Natural killer cell (primary cell): ENCODE measurements at regions not wholly inside any gene's neighbourhood (a gene's known extent, or its start where the extent isn't known, plus 50 kb on each side); places are given as distances from the start of the nearest gene placed in this dataset.

Experiments used
- ATAC-seq, 3 donors: fragments of 150-1000 bp in 2 of 3; fragments of 200-7000 bp in 1 of 3; cut with Tn5 transposase; 1 replicate in 1 of 3; 2 replicates in 2 of 3; pipeline ENCODE4 v1.10.0; 2021; ENCODE audit warnings: mild to moderate bottlenecking in 2 of 3, moderate library complexity in 2 of 3
- DNase-seq, 2 donors: peaks; one replicate each; pipeline versions ENCODE4 v3.0.0 to v3.0.0-alpha.2; 2013 to 2021; ENCODE audit warnings: mixed read lengths in 1 of 2
- H3K27ac ChIP-seq: one replicate; pipeline ENCODE4 v1.5.1; 2013; ENCODE audit warnings: mild to moderate bottlenecking, low read length
- H3K27me3 ChIP-seq: one replicate; pipeline ENCODE4 v1.6.1; 2013; ENCODE audit warnings: low read length; ENCODE audit not compliant: control insufficient read depth, insufficient read depth
- H3K36me3 ChIP-seq: one replicate; pipeline ENCODE4 v1.6.1; 2013; ENCODE audit warnings: low read length; ENCODE audit not compliant: control insufficient read depth, insufficient read depth
- H3K4me1 ChIP-seq: one replicate; pipeline ENCODE4 v1.6.1; 2013; ENCODE audit warnings: low read length; ENCODE audit not compliant: control insufficient read depth, insufficient read depth
- H3K4me3 ChIP-seq: one replicate; pipeline ENCODE4 v1.5.1; 2013; ENCODE audit warnings: low read length
- H3K9me3 ChIP-seq: one replicate; pipeline ENCODE4 v1.6.1; 2013; ENCODE audit warnings: low read length; ENCODE audit not compliant: control insufficient read depth, insufficient read depth
- H3K27ac Mint-ChIP-seq, 2 donors: one replicate each; pipeline ENCODE4 v1.8.0; 2022; ENCODE audit warnings: mild to moderate bottlenecking in 2 of 2, mixed read lengths in 2 of 2, moderate library complexity in 1 of 2
- H3K27me3 Mint-ChIP-seq, 2 donors: one replicate each; pipeline ENCODE4 v1.8.0; 2022; ENCODE audit warnings: low read depth in 2 of 2, mixed read lengths in 2 of 2
- H3K36me3 Mint-ChIP-seq: one replicate; pipeline ENCODE4 v1.8.0; 2022; ENCODE audit warnings: mixed read lengths
- H3K4me1 Mint-ChIP-seq, 2 donors: one replicate each; pipeline ENCODE4 v1.8.0; 2022; ENCODE audit warnings: mixed read lengths in 2 of 2
- H3K4me3 Mint-ChIP-seq: one replicate; pipeline ENCODE4 v1.8.0; 2022; ENCODE audit warnings: mild to moderate bottlenecking, moderate library complexity, mixed read lengths
- H3K9me3 Mint-ChIP-seq, 2 donors: one replicate each; pipeline ENCODE4 v1.8.0; 2022; ENCODE audit warnings: mixed read lengths in 2 of 2
- WGBS: methylation state at CpG from one replicate; pipeline ENCODE4 v1.1.7; 2013; ENCODE audit warnings: missing lambda C conversion rate; ENCODE audit not compliant: insufficient coverage; 5-methylcytosine and 5-hydroxymethylcytosine counted together
- intact Hi-C: fragments of 100-400 bp; cut with micrococcal nuclease; formaldehyde crosslinking; loops from one replicate; pipeline ENCODE4 v1.14.2; 2022
- TF ChIP-seq, protein P1 (sequence below): fragments of 200-600 bp; IDR thresholded peaks from one replicate; pipeline ENCODE4 v1.8.0; 2022; ENCODE audit warnings: antibody characterized with exemption

GRCh38 chr6:131412960-131413830 is 159.8 kb upstream of the ARG1 start:
- Histone ChIP-seq H3K4me1 (no peaks in the 10 kb centered on the region), H3K36me3 (no peaks in the 10 kb centered on the region), H3K4me3 (no peak overlapping the region), H3K27me3 (no peaks in the 10 kb centered on the region), H3K9me3 (peaks cover 3% of the 10 kb centered on the region), H3K27ac (no peak overlapping the region)
- no peak overlapping the region for H3K4me3 Mint-ChIP-seq
- no peaks in the 10 kb centered on the region for H3K4me1 Mint-ChIP-seq
- TF ChIP-seq, protein P1, sequence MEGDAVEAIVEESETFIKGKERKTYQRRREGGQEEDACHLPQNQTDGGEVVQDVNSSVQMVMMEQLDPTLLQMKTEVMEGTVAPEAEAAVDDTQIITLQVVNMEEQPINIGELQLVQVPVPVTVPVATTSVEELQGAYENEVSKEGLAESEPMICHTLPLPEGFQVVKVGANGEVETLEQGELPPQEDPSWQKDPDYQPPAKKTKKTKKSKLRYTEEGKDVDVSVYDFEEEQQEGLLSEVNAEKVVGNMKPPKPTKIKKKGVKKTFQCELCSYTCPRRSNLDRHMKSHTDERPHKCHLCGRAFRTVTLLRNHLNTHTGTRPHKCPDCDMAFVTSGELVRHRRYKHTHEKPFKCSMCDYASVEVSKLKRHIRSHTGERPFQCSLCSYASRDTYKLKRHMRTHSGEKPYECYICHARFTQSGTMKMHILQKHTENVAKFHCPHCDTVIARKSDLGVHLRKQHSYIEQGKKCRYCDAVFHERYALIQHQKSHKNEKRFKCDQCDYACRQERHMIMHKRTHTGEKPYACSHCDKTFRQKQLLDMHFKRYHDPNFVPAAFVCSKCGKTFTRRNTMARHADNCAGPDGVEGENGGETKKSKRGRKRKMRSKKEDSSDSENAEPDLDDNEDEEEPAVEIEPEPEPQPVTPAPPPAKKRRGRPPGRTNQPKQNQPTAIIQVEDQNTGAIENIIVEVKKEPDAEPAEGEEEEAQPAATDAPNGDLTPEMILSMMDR: no peak
- no peak overlapping the region for H3K27ac Mint-ChIP-seq
- intact Hi-C loops: no loop called here
- H3K27me3 Mint-ChIP-seq: no peaks in the 10 kb centered on the region
- 87% methylated on average over 7 of the region's 7 CpGs for WGBS
- no peak for DNase-seq
- ATAC-seq: no peak
- no peaks in the 10 kb centered on the region for H3K9me3 Mint-ChIP-seq
- H3K36me3 Mint-ChIP-seq: no peaks in the 10 kb centered on the region

DNA sequence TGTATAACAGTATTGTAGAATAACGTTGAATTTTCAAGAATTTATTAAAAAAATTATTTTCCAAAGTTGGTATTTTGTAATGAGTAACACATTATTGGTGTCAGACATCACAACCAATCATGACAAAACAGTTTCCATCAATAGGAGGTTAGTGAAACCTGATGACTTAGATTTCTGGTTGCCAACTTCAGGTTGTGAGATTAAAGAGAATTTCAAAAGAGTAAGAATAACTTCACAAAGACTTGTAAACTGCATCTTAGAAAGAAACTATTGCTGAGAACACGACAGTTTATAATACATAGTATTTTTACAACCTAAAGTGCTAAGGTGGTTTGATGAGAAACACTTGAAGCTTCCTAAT is 159.2 kb upstream of the ARG1 start:
- Histone ChIP-seq H3K36me3 (no peaks in the 10 kb centered on the region), H3K27me3 (no peaks in the 10 kb centered on the region), H3K27ac (no peak overlapping the region), H3K4me1 (no peaks in the 10 kb centered on the region), H3K4me3 (no peak overlapping the region), H3K9me3 (peaks cover 3% of the 10 kb centered on the region)
- Mint-ChIP-seq H3K9me3 (no peaks in the 10 kb centered on the region), H3K27me3 (no peaks in the 10 kb centered on the region), H3K36me3 (no peaks in the 10 kb centered on the region), H3K4me3 (no peak overlapping the region), H3K4me1 (no peaks in the 10 kb centered on the region), H3K27ac (no peak overlapping the region)
- no CpG with 5 or more reads among the region's 2 CpGs for WGBS
- DNase-seq: no peak
- TF ChIP-seq, protein P1: no peak
- ATAC-seq: no peak
- intact Hi-C loops: no loop called here

GRCh38 chr6:131414956-131415355 is 158.1 kb upstream of the ARG1 start:
- no peak overlapping the region for H3K27ac Mint-ChIP-seq

More at GRCh38 chr6:131414956-131415355, 158.1 kb upstream of the ARG1 start:
- intact Hi-C loops: no loop called here
- no peaks in the 10 kb centered on the region for H3K4me1 ChIP-seq
- DNase-seq (no peak), ATAC-seq (no peak)
- no peaks in the 10 kb centered on the region for H3K9me3 Mint-ChIP-seq
- no peak overlapping the region for H3K4me3 ChIP-seq
- H3K27me3 ChIP-seq: no peaks in the 10 kb centered on the region
- no peaks in the 10 kb centered on the region for H3K36me3 Mint-ChIP-seq
- 86% methylated on average over 7 of the region's 7 CpGs for WGBS
- peaks cover 3% of the 10 kb centered on the region for H3K9me3 ChIP-seq
- no peaks in the 10 kb centered on the region for H3K36me3 ChIP-seq
- no peak overlapping the region for H3K27ac ChIP-seq
- no peaks in the 10 kb centered on the region for H3K27me3 Mint-ChIP-seq
- TF ChIP-seq, protein P1: no peak
- H3K4me3 Mint-ChIP-seq: no peak overlapping the region
- no peaks in the 10 kb centered on the region for H3K4me1 Mint-ChIP-seq
